ENCODE measurements at regions not wholly inside any gene's neighbourhood (a gene's known extent, or its start where the extent isn't known, plus 50 kb on each side); places are given as distances from the start of the nearest gene placed in this dataset.
"Not testable (repeated sequence)": the region's sequence is repeated elsewhere in the genome, so short reads cannot be mapped to it uniquely, and the experiment has no call there.

DNA sequence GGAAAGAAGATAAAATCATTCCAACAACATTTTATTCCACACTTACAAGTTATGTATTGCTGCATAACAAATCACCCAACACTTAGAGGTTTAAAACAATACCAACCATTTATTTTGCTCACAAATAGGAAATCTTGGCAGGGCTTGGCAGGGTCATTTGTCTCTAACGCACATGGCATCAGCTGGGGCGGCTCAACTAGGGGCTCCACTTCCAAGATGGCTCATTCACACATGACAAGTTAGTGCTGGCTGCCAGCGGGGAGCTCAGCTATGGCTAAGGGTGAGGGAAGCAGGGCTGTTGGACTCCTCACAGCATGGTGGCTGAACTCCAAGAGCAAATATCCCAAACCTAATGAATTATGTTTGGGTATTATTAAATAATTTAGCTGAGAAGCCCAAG, 377.0 kb downstream of the ZNF674 start:
- DNase-seq (ENCODE audit: low read depth in 2 of 2): no peak

DNA sequence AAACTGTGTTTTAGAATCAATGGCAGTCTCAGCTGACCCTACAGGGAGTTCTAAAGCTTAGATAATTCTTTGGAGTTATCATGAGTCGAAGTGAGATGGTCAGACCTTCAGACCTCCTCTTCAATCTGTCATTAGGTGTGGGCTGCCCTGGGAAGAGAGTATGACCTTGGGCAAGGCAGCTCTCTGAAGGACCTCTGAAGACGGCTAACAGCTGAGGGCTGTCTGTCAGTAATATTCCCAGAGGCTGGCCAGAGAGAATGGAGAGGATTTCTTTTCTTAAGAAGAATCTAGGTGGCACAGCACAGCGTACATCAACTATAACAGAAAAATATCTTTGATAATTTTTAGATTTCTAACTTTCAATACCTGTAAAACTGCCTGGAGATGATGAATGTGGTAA, 379.4 kb downstream of the ZNF674 start:
- DNase-seq (ENCODE audit: low read depth in 2 of 2): no peak

DNA sequence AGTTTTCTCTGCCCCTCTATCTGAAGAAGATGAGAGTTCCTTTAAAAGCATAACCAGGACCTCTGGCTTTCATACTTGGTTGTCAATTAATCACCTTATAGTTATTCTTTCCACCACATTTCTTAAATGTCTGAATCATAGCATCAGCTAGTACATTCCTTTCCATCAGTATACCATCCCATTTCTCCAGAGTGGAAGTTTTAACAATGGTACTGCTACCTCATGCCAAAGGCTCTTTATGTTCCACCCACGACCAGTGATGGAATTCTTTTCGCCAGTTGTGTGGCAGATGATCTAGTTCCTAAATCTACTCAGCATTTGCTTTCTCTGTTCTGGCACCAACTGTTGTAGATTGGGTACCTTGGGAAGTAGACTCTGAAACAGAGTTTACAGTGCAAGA, 379.8 kb downstream of the ZNF674 start:
- no peak for DNase-seq (ENCODE audit: low read depth in 2 of 2)

DNA sequence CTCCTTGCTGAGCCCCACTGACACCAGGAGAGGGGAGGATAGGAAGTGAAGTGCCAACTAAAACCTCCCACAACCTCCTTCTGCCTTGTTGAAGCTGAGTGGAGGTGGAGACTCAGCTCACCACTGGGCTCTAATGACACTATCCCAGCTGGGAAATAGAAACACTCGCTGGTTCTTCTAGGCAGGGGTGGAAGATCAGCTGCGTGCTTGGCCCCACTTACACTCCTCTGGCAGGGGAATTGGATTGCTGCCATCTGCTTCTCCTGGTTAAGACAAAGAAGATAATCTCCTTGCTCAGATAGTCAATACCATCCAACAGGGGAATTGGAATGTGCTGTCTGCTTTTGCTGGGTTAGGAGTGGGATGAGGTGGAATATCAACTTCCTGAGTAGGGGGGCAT, 392.5 kb downstream of the ZNF674 start:
- no peak for DNase-seq (ENCODE audit: low read depth in 2 of 2)

DNA sequence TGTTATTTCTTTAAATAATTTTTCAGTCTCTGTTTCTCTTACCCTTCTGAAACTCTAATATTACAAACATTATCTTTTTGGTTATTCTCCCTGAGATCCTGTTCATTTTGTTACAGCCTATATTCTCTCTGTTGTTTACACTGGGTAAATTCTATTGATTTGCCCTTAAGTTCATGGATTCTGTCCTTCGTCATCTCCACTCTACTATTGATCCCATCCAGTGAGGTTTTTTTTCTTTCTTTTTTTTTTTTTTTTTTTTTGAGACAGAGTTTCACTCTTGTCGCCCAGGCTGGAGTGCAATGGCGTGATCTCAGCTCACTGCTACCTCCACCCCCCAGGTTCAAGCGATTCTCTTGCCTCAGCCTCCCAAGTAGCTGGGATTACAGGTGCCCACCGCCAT, 393.9 kb downstream of the ZNF674 start:
- not testable (repeated sequence) for DNase-seq (ENCODE audit: low read depth in 2 of 2)

DNA sequence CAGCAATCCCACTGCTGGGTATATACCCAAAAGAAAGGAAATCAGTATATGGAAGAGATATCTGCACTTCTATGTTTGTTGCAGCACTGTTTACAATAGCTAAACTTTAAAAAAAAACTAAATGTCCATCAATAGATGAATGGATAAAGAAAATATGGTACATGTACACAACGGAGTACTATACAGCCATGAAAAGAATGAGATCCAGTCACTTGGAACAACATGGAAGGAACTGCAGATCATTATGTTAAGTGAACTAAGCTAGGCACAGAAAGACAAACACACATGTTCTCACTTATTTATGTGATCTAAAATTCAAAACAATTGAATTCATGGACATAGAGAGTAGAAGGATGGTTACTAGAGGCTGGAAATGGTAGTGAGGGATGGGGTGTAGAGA, 400.7 kb downstream of the ZNF674 start:
- no peak for DNase-seq (ENCODE audit: low read depth in 2 of 2)

DNA sequence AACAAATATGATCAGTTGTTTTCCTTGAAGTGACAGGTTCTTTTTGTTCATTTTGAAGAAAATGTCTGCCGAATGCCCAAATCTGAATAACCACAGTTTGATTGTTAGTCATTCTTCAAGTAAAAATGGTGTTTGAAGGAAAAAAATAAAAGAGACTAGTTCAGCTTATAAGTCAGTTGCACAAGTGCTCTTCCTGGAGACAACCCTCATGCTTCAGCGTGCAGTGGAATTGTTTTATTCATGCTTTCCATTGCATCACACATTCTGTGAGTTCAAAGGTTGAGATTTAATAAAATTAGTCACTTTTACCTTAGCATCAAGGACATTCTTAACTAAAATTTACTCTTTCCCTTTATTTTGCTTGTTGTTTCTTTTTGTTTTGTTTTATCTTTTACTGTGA, 404.9 kb downstream of the ZNF674 start:
- no peak for DNase-seq (ENCODE audit: low read depth in 2 of 2)

DNA sequence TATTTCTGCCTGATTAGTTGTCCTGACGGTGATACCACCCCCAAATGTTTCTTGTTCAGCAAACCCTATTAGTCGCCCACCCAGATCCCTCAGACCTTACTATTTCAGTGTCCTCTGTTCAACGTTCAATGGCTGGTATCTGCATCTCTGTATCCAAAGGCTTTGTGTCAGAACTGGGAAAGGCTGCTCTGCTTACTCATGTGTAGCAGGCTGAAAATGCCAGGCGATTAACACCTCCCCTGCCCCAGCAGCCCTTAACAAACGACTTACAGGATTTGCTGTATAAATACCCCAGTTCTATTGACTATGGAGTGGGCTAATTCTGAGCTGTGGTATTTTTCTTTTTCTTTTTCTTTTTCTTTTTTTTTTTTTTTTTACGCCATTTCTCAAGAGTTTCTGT, 415.0 kb downstream of the ZNF674 start:
- DNase-seq (ENCODE audit: low read depth in 2 of 2): no peak

DNA sequence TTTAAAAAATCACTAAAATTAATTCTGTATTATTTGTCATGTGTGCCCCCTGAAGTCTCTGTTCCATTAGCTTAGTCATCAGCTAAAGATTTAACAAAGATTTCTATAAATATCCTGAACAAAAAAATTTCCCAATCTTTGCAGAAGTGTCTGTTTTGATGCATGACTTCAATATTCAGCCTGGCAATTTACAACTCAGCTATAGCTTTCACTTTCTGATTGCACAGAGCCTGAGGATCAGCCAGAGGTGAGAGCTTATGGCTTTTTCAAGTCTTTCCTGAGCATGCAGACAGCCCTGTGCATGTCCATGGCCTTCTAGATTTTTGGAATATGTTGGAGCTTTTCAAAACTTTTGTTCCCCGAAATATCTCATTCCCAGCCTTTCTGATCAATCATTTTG, 420.1 kb downstream of the ZNF674 start:
- no peak for DNase-seq (ENCODE audit: low read depth in 2 of 2)

DNA sequence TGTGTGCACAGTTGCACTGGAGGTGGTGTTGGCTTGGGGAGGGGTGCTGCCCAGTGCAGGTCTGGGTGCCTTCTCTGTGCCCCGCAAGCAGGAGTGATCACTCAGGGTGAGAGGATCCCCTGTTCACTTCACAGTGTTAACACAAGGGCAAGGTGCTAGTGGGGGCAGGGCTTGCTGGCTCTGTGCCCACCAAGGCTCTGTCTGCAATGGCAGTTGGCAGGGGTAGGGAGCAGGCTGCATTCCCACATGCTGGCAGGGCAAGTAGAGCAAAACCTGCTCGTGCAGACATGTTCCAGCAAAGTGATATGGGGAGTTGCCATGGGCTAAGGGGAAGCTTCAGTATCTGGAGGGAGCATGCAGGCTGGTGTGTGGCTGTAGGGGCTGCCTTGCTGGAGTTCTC, 428.0 kb downstream of the ZNF674 start:
- DNase-seq (ENCODE audit: low read depth in 2 of 2): no peak

DNA sequence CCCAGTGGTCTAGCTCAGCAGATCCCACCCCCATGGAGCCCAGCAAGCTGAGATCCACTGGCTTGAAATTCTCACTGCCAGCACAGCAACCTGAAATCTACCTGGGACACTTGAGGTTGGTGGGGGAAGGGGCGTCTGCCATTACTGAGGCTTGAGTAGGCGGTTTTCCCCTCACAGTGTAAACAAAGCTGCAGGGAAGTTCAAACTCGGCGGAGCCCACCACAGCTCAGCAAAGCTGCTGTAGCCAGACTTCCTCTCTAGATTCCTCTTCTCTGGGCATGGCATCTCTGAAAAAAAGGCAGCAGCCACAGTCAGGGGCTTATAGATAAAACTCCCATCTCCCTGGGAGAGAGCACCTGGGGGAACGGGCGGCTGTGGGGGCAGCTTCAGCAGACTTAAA, 457.9 kb downstream of the ZNF674 start:
- not testable (repeated sequence) for DNase-seq (ENCODE audit: low read depth in 2 of 2)

DNA sequence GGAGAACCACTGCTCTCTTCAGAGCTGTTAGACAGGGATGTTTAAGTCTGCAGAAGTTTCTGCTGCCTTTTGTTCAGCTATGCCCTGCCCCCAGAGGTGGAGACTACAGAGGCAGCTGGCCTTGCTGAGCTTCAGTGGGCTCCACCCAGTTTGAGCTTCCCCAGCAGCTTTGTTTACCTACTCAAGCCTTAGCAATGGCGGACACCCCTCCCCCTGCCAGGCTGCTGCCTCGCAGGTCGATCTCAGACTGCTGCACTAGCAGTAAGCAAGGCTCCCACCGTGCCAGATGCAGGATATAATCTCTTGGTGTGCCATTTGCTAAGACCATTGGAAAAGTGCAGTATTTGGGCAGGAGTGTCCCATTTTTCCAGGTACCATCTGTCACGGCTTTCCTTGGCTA, 465.1 kb downstream of the ZNF674 start:
- not testable (repeated sequence) for DNase-seq (ENCODE audit: low read depth in 2 of 2)

DNA sequence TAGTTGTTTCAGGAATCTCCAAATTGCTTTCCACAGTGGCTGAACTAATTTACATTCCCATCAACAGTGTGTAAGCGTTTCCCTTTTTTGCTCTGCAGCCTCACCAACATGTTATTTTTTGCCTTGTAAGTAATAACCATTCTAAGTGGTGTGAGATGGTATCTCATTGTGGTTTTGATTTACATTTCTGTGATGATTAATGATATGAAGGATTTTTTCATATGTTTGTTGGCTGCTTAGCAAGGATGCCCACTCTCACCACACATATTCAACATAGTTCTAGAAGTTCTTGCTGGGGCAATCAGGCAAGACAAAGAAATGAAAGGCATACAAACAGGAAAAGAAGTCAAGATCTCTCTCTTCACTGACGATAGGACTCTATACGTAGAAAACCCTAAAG, 472.4 kb downstream of the ZNF674 start:
- no peak for DNase-seq (ENCODE audit: low read depth in 2 of 2)

DNA sequence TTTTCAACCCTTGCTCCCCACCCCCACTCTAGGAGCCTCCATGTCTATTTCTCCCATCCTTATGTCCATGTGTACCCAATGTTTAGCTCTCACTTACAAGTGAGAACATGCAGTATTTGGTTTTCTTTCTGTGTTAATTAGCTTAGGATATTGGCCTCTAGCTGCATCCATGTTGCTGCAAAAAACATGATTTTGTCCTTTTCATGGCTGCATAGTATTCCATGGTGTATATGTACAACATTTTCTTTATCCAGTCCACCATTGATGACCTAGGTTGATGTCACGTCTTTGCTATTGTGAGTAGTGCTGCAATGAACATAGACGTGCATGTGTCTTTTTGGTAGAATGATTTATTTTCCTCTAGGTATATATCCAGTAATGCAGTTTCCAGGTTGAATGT, 472.8 kb downstream of the ZNF674 start:
- DNase-seq (ENCODE audit: low read depth in 2 of 2): no peak

DNA sequence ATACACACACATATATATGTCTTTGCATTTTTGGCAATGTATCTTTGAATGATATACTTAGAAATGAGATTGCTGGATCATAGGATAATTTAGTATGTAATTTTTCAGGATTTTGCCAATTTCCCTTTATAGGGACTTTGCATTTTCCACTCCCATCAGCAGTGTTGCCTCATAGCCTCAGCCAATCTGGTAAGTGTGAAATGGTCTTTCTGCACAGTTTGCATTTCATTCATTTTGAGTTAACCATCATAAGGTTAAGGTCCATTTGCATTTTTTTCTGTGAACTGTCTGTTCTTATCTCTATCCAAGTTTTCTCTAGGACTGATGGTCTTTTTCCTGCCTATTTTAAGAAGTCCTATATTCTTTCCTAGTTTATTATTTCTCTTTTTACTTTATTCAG, 474.8 kb downstream of the ZNF674 start:
- no peak for DNase-seq (ENCODE audit: low read depth in 2 of 2)

DNA sequence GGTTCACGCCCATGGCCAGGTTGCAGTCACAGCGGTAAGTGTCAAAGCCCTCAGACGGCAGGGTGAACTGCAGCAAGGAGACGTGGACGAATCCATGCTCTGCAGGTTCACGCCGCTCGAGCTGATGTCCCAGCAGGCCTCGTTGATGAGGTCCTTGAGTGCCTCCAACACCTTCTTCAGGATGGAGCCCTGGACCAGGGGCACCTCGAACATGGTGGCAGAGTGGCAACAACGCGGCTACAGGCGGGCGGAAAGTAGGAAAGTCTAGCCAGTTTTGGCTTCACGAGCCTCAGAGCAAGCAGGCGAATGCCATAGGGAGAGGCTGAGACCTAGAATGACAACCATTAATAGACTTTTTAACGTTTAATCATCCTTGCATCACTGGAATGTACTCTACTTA, 485.9 kb downstream of the ZNF674 start:
- no peak for DNase-seq (ENCODE audit: low read depth in 2 of 2)

DNA sequence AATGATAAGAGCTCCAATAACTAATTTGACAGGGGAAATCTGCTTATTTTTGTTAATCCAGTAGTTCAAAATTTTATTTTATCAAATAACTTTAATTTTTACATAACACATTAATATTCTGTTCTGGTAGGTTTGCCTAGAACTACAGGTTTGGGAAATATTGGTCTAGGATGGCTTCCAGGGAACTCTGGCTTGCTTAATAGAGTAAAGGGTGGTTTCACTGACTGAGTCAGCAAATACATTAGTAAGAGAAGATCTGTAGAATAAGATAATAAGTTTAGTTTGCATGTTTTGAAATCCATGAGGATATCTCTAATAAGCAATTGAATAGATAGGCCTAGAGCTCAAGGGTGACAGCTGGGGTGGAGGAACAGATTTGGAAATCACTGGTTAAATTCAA, 500.7 kb downstream of the ZNF674 start:
- no peak for DNase-seq (ENCODE audit: low read depth in 2 of 2)

DNA sequence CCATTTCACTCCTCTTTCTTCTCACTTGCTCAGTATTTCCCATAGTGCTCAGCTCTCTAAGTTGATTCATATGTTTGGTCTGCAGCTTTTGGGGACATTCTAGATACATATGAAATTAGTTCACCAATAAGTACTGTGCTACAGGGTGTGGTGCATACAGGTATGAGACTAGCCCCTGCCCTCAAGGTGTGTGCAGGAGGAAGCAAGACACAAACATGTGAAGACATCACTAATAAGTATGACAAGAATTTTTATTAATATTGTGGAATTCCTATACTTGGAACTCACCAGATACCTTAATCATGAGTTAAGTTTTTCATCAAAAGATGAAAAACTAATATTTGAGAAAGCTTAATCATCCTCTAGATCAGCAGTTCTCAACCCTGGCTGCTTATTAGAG, 505.2 kb downstream of the ZNF674 start:
- no peak for DNase-seq (ENCODE audit: low read depth in 2 of 2)

DNA sequence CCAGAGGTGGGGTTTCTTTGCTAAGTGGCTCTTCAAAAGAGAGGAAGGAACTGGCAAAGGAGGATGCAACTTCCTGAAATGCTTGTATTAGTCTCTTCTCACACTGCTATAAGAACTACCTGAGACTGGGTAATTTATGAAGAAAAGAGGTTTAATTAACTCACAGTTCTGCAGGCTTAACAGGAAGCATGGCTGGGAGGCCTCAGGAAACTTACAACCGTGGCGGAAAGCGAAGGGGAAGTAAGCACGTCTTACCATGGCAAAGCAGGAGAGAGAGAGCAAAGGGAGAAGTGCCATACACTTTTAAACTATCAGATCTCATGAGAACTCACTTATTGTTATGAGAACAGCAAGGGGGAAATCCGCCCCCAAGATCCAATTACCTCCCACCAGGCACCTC, 505.7 kb downstream of the ZNF674 start:
- no peak for DNase-seq (ENCODE audit: low read depth in 2 of 2)

DNA sequence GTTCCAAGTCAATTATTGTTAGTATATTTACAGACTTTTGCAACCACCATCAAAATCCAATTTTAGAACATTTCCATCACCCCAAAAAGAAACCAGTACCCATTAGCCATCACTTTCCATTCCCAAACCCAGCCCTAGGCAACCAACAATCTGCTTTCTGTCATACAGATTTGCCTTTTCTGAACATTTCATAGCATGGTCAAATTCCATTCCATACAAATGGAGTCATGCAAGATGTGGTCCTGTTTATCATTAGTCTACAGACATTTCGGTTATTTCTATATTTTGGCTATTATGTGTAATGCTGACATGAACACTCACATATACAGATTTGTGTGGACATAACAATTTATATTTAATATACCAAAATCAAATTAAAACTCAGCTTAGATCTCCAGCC, 508.7 kb downstream of the ZNF674 start:
- no peak for DNase-seq (ENCODE audit: low read depth in 2 of 2)

DNA sequence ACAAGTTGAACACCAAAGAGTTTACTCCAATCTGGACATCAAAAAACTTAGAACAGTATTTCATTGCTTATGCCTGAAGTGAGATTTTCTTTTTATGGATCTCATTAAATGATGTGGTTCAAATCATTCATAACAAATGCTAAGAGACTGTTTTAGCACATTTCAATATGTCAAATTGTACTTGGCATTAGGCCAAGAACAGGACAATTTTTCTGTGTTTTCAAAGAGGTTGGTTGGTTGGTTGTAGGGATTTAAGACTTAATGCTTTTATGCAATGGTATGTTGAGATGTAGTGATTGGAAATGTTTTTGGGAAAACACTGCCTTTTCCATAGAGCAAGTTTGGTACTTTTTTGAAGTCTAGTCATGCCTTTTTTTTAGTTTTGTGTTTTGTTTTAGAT, 510.4 kb downstream of the ZNF674 start:
- DNase-seq (ENCODE audit: low read depth in 2 of 2): no peak

DNA sequence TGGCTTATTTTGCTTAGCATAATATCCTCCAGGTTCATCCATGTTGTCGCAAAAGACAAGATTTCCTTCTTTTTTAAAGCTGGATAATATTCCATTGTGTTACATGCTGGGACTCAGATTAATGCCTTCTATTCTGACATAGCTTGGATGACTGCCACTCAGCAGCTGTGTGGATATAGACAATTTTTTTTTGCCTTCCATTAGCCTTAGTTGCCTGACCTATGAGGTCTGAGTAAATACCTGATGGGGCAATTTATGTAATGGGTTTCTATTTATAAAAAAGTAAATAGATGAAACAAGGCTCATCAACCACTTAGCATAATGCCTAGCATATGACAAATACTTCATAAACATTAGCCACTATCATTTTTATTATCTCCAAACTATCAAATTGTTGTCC, 515.4 kb downstream of the ZNF674 start:
- no peak for DNase-seq (ENCODE audit: low read depth in 2 of 2)

DNA sequence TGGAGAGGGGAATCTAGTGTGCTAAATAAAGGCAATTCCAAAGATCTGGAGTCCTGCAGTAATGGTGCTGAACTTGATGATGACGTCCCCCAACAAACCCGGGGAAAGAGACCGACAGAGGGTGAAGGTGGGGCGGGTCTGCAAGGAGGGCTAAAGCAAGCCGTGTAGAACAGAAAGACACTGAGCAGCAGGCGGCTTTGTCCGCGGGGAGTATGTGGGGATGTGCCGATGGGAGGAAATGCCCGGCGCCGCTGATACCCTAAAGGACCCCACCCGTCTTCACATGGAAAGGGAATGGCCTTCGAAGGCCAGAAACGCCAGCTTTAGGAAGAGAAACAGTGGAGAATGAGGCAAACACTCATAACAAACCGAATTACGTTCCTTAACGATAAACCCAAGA, 528.9 kb downstream of the ZNF674 start:
- no peak for DNase-seq (ENCODE audit: low read depth in 2 of 2)

DNA sequence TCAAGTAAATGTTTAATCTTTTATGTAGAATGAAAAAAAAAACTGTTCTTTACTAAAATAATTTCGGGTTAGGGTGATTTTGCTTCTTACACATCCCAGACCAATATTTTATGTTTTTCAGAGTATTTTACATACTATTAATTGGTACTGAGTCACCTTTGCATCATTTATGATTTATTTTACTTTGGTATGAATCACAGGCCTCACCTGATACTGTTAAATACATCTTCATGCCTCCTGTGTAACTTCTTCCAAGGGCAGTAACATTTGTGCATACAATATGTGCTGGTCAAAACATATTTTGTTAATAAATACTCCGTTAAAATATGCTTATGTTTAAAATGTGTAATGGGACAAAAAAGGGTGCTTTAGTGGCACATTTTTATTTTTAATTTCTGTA, 529.6 kb downstream of the ZNF674 start:
- no peak for DNase-seq (ENCODE audit: low read depth in 2 of 2)

All from stimulated activated CD4-positive, alpha-beta T cell treated with anti-CD3 and anti-CD28 coated beads, Interleukin-15, amount 100 ng/mL, for 48 hours (primary cell).